Spinal cord (tissue), 9 donors: ENCODE measurements at regions not wholly inside any gene's neighbourhood (a gene's known extent, or its start where the extent isn't known, plus 50 kb on each side); places are given as distances from the start of the nearest gene placed in this dataset.
A peak's percentile ranks its signal among the peaks of the same experiment; 100 is the strongest.

ENCODE experiments used
- DNase-seq, 6 donors: peaks; one replicate each; pipeline versions ENCODE4 v3.0.0 to v3.0.0-alpha.2; 2013 to 2015; ENCODE audit warnings: low spot score in 6 of 6, low read depth in 4 of 6
- H3K27ac ChIP-seq: one replicate; pipeline ENCODE4 v1.5.1; 2013; ENCODE audit warnings: low read depth, low read length, control low read depth
- H3K27me3 ChIP-seq: one replicate; pipeline ENCODE4 v1.6.1; 2013; ENCODE audit warnings: low read length; ENCODE audit not compliant: control insufficient read depth, insufficient read depth
- H3K36me3 ChIP-seq: one replicate; pipeline ENCODE4 v1.6.1; 2013; ENCODE audit warnings: low read length; ENCODE audit not compliant: control insufficient read depth, insufficient read depth
- H3K4me1 ChIP-seq: one replicate; pipeline ENCODE4 v1.6.1; 2013; ENCODE audit warnings: low read length; ENCODE audit not compliant: control insufficient read depth, insufficient read depth
- H3K4me3 ChIP-seq: one replicate; pipeline ENCODE4 v1.5.1; 2013; ENCODE audit warnings: low read depth, low read length, control low read depth
- H3K9me3 ChIP-seq: one replicate; pipeline ENCODE4 v1.6.1; 2013; ENCODE audit warnings: low read length; ENCODE audit not compliant: control insufficient read depth, insufficient read depth
- WGBS: methylation state at CpG from one replicate; pipeline ENCODE4 v1.1.5; 2013; ENCODE audit warnings: missing lambda C conversion rate; ENCODE audit not compliant: insufficient coverage; 5-methylcytosine and 5-hydroxymethylcytosine counted together
- donor health status: healthy.

- no peaks in the 10 kb centered on the region for H3K36me3 ChIP-seq
- H3K27me3 ChIP-seq: no peaks in the 10 kb centered on the region
- no peaks in the 10 kb centered on the region for H3K4me1 ChIP-seq
- peaks cover 2% of the 10 kb centered on the region for H3K9me3 ChIP-seq
- H3K4me3 ChIP-seq: no peak overlapping the region
- no peak for DNase-seq
- no peak overlapping the region for H3K27ac ChIP-seq
Observed at GRCh38 chr4:184930026-184930425, 88.3 kb upstream of the HELT start.

GRCh38 chr4:184932343-184932742 lies 85.9 kb upstream of the HELT start:
- H3K36me3 ChIP-seq: no peaks in the 10 kb centered on the region
- no peak overlapping the region for H3K27ac ChIP-seq
- DNase-seq: peak in 1 of 6 donors; percentile 13
- no peak overlapping the region for H3K4me3 ChIP-seq
- no peaks in the 10 kb centered on the region for H3K27me3 ChIP-seq
- no peaks in the 10 kb centered on the region for H3K9me3 ChIP-seq
- WGBS: 60% methylated on average over 5 of the region's 7 CpGs
- no peaks in the 10 kb centered on the region for H3K4me1 ChIP-seq

DNA sequence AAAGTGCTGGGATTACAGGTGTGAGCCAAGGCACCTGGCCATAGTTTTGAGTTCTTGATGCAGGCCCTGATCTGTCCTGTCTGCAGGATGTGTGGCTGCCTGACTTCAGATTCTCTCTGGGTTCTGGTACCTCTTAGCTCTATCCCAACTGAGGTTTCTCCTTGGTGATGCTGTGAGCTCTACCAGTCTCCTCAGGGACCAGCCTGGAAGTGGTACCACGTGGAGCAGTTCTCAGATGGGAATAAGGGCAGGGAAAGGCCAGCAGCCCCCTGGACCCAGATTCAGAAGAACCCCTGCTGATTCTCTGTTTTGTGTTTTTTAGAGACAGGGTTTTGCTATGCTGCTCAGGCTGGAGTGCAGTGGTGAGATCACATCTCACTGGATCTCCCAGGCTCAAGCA lies 85.0 kb upstream of the HELT start:
- Histone ChIP-seq H3K27ac (no peak overlapping the region), H3K4me3 (no peak overlapping the region), H3K4me1 (no peaks in the 10 kb centered on the region), H3K36me3 (no peaks in the 10 kb centered on the region), H3K27me3 (no peaks in the 10 kb centered on the region), H3K9me3 (no peaks in the 10 kb centered on the region)
- WGBS: 50% methylated on average over 1 of the region's 1 CpG
- DNase-seq: no peak

- no peaks in the 10 kb centered on the region for H3K27me3 ChIP-seq
- no peak overlapping the region for H3K27ac ChIP-seq
- H3K36me3 ChIP-seq: no peaks in the 10 kb centered on the region
- WGBS: no CpG with 5 or more reads among the region's 2 CpGs
- H3K4me1 ChIP-seq: no peaks in the 10 kb centered on the region
- no peak for DNase-seq
- H3K9me3 ChIP-seq: no peaks in the 10 kb centered on the region
- no peak overlapping the region for H3K4me3 ChIP-seq
Observed at GRCh38 chr4:184934184-184934583, 84.1 kb upstream of the HELT start.

- Histone ChIP-seq H3K27me3 (no peaks in the 10 kb centered on the region), H3K4me1 (no peaks in the 10 kb centered on the region), H3K27ac (no peak overlapping the region), H3K4me3 (no peak overlapping the region), H3K9me3 (no peaks in the 10 kb centered on the region), H3K36me3 (no peaks in the 10 kb centered on the region)
- 100% methylated on average over 1 of the region's 5 CpGs for WGBS
- DNase-seq: no peak
Observed at GRCh38 chr4:184934961-184935360, 83.3 kb upstream of the HELT start.

DNA sequence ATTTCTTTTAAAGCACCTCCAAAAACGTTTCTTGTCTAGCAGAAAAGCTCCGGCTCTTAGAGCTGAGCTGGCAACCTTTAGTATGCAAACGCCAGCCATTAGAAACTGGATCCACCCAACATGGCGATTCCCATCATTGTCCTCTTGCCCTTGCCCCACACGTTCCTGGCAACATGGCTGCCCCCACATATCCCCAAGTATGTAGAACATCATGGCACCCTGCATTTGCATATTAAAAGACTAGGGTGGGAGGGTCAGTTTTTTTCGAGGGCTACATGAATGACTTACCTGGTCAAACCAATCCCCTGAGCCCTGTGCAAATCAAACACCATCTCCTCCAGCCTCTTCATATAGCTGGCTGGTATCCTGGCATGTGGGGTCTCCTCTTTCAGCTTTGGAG lies 82.2 kb upstream of the HELT start:
- Histone ChIP-seq H3K4me1 (no peaks in the 10 kb centered on the region), H3K36me3 (no peaks in the 10 kb centered on the region), H3K27ac (no peak overlapping the region), H3K27me3 (no peaks in the 10 kb centered on the region), H3K9me3 (no peaks in the 10 kb centered on the region), H3K4me3 (no peak overlapping the region)
- DNase-seq: no peak
- WGBS: 82% methylated on average over 4 of the region's 6 CpGs

DNA sequence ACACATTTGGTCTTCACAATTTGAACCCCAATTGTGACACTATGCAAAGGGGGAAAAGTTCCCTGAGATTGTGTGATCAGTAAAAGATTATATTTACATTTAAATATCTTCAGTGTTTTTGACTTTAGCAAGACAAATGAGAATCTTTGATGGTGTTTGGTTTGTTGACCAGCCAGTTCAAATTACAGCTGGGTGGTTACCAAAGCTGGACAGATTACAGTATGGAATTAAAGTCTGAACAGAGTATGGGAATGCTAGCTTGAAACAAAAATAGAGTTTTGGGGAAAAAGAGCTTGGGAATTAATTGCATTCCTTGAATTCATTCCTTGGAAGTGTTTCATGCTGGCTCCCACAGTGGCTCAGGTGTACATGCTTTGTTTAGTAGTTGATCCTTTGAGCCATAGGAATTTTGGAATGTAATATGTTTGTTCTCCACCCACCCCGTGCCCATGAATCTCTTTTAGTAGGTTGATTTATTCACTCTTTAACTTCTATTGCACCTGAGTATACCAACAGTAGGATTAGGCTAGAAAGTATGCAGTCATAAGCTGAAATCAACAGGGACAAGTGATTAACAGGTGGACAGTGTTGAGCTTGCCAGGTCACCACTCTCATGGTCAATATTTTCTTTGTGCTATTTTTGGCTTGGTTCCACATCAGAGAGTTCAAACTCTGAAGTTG lies 81.1 kb upstream of the HELT start:
- H3K9me3 ChIP-seq: no peaks in the 10 kb centered on the region
- H3K4me3 ChIP-seq: no peak overlapping the region
- H3K4me1 ChIP-seq: no peaks in the 10 kb centered on the region
- DNase-seq: no peak
- H3K27me3 ChIP-seq: no peaks in the 10 kb centered on the region
- no peak overlapping the region for H3K27ac ChIP-seq
- H3K36me3 ChIP-seq: no peaks in the 10 kb centered on the region
- no CpG with 5 or more reads among the region's 1 CpG for WGBS

- DNase-seq: peak in 2 of 6 donors; percentile 10 to 31
- Histone ChIP-seq H3K4me3 (no peak overlapping the region), H3K9me3 (no peaks in the 10 kb centered on the region), H3K27me3 (no peaks in the 10 kb centered on the region), H3K36me3 (no peaks in the 10 kb centered on the region), H3K27ac (no peak overlapping the region), H3K4me1 (no peaks in the 10 kb centered on the region)
- WGBS: 59% methylated on average over 4 of the region's 10 CpGs
Observed at GRCh38 chr4:184937745-184938144, 80.5 kb upstream of the HELT start.

- DNase-seq: no peak
- Histone ChIP-seq H3K27ac (no peak overlapping the region), H3K4me3 (no peak overlapping the region), H3K36me3 (no peaks in the 10 kb centered on the region), H3K9me3 (no peaks in the 10 kb centered on the region), H3K4me1 (no peaks in the 10 kb centered on the region), H3K27me3 (no peaks in the 10 kb centered on the region)
- WGBS: 95% methylated on average over 6 of the region's 7 CpGs
Observed at GRCh38 chr4:184938871-184939270, 79.4 kb upstream of the HELT start.

- no peak for DNase-seq
- no peaks in the 10 kb centered on the region for H3K27me3 ChIP-seq
- no CpG with 5 or more reads among the region's 2 CpGs for WGBS
Observed at GRCh38 chr4:184939978-184940377, 78.3 kb upstream of the HELT start.

More at GRCh38 chr4:184939978-184940377, 78.3 kb upstream of the HELT start:
- no peaks in the 10 kb centered on the region for H3K9me3 ChIP-seq
- no peak overlapping the region for H3K27ac ChIP-seq
- H3K4me3 ChIP-seq: no peak overlapping the region
- no peaks in the 10 kb centered on the region for H3K4me1 ChIP-seq
- H3K36me3 ChIP-seq: no peaks in the 10 kb centered on the region
